Fibroblast of mammary gland (primary cell): ENCODE measurements at regions not wholly inside any gene's neighbourhood (a gene's known extent, or its start where the extent isn't known, plus 50 kb on each side); places are given as distances from the start of the nearest gene placed in this dataset.
"Not testable (repeated sequence)": the region's sequence is repeated elsewhere in the genome, so short reads cannot be mapped to it uniquely, and the experiment has no call there.

Source experiments
- DNase-seq: peaks from one replicate; pipeline ENCODE4 v3.0.0-alpha.2; 2010; ENCODE audit warnings: low read depth
- H3K4me3 ChIP-seq: 2 replicates; pipeline ENCODE4 v1.5.1; 2011; ENCODE audit warnings: low read depth, mild to moderate bottlenecking, low read length, moderate library complexity; ENCODE audit not compliant: control insufficient read depth
- CTCF ChIP-seq: conservative IDR thresholded peaks from 2 replicates; pipeline ENCODE4 v1.5.1; 2011; ENCODE audit warnings: low read depth, low read length, inconsistent platforms; ENCODE audit not compliant: control insufficient read depth, insufficient read depth

GRCh38 chr5:153939101-153939500 lies 99.6 kb downstream of the FAM114A2 start:
- no peak for DNase-seq
- H3K4me3 ChIP-seq, result no peak overlapping the region
- no peak for TF ChIP-seq CTCF

- DNase-seq, result no peak
- H3K4me3 ChIP-seq, result no peak overlapping the region
- TF ChIP-seq CTCF, result no peak
These were observed 100.4 kb downstream of the FAM114A2 start for GRCh38 chr5:153938191-153938842.

- TF ChIP-seq CTCF, result no peak
- no peak overlapping the region for H3K4me3 ChIP-seq
- no peak for DNase-seq
These were observed 101.0 kb downstream of the FAM114A2 start for GRCh38 chr5:153937661-153938060.

GRCh38 chr5:153935151-153935550 lies 103.6 kb downstream of the FAM114A2 start:
- not testable (repeated sequence) for DNase-seq, H3K4me3 ChIP-seq

GRCh38 chr5:153926201-153926600 lies 112.5 kb downstream of the FAM114A2 start:
- H3K4me3 ChIP-seq, result no peak overlapping the region
- TF ChIP-seq CTCF, result no peak
- no peak for DNase-seq

GRCh38 chr5:153919161-153919560 lies 119.5 kb downstream of the FAM114A2 start:
- H3K4me3 ChIP-seq, result no peak overlapping the region
- no peak for DNase-seq
- no peak for TF ChIP-seq CTCF

GRCh38 chr5:153907170-153907775 lies 131.4 kb downstream of the FAM114A2 start:
- no peak for TF ChIP-seq CTCF
- no peak overlapping the region for H3K4me3 ChIP-seq
- DNase-seq, result peak; percentile 6
